Spleen (tissue), 7 donors: ENCODE measurements at regions not wholly inside any gene's neighbourhood (a gene's known extent, or its start where the extent isn't known, plus 50 kb on each side); places are given as distances from the start of the nearest gene placed in this dataset.

Source experiments
- CTCF ChIP-seq, 11 experiments: fragments of 200-600 bp in 7 of 11; fragments of 450-650 bp in 4 of 11; sonication (generic) in 4 of 11; IDR thresholded peaks in 8 of 11; conservative IDR thresholded peaks in 3 of 11; 1 replicate in 7 of 11; 2 replicates in 4 of 11; pipeline versions ENCODE4 v1.4.0 to v1.8.0; 2016 to 2021; ENCODE audit warnings: antibody characterized with exemption in 11 of 11, inconsistent platforms in 4 of 11, mild to moderate bottlenecking in 1 of 11
- POLR2AphosphoS5 ChIP-seq, 3 donors: sonication (generic); formaldehyde crosslinking; IDR thresholded peaks; one replicate each; pipeline ENCODE4 v1.5.1; 2017; ENCODE audit warnings: antibody characterized with exemption in 3 of 3
- donor health status: DM: no; HTN: no; CAD: no; lungs with moderate emphysema.
- donor health status: DM: no; HTN: no; CAD: no.
- donor health status: DM: no; HTN: no; CAD: no.

- no peak for TF ChIP-seq POLR2AphosphoS5 (IDR thresholded peaks at IDR 0.05)
- no peak for TF ChIP-seq CTCF (IDR thresholded peaks at IDR 0.05 in 8 of 11, conservative IDR thresholded peaks at IDR 0.05 in 3 of 11)
Measured at GRCh38 chr2:117692001-117692763, 122.3 kb upstream of the DDX18 start.
